NT2/D1 (cell line): ENCODE measurements at regions not wholly inside any gene's neighbourhood (a gene's known extent, or its start where the extent isn't known, plus 50 kb on each side); places are given as distances from the start of the nearest gene placed in this dataset.

Experiments used
- DNase-seq: peaks from one replicate; pipeline ENCODE4 v3.0.0-alpha.2; 2011; ENCODE audit warnings: low read depth, low spot score
- H3K27me3 ChIP-seq: 2 replicates; pipeline ENCODE4 v1.6.0; 2011; ENCODE audit warnings: mild to moderate bottlenecking; ENCODE audit not compliant: insufficient read length, insufficient read depth
- H3K36me3 ChIP-seq: 2 replicates; pipeline ENCODE4 v1.6.1; 2011; ENCODE audit warnings: mild to moderate bottlenecking, low read length, mixed read lengths; ENCODE audit not compliant: insufficient read depth, insufficient read length
- H3K4me1 ChIP-seq: 2 replicates; pipeline ENCODE4 v1.5.1; 2011; ENCODE audit not compliant: insufficient read depth, insufficient read length
- H3K4me3 ChIP-seq: 2 replicates; pipeline ENCODE4 v1.5.1; 2011; ENCODE audit warnings: low read depth; ENCODE audit not compliant: insufficient read length
- H3K9ac ChIP-seq: 2 replicates; pipeline ENCODE4 v1.6.0; 2011; ENCODE audit warnings: low read depth; ENCODE audit not compliant: insufficient read length
- H3K9me3 ChIP-seq: 2 replicates; pipeline ENCODE4 v1.5.1; 2011; ENCODE audit warnings: mild to moderate bottlenecking, low read length; ENCODE audit not compliant: insufficient read depth
- SUZ12 ChIP-seq: IDR thresholded peaks from 2 replicates; pipeline ENCODE4 v1.6.1; 2011; ENCODE audit not compliant: insufficient read length, insufficient read depth; ENCODE audit errors: extremely low read depth
- YY1 ChIP-seq: IDR thresholded peaks from 2 replicates; pipeline ENCODE4 v1.6.1; 2011; ENCODE audit not compliant: insufficient read length, insufficient read depth
- ZNF274 ChIP-seq: IDR thresholded peaks from 2 replicates; pipeline ENCODE4 v1.6.1; 2011; ENCODE audit warnings: mild to moderate bottlenecking, low read depth, low read length

GRCh38 chr7:124552217-124552616 lies 213.4 kb downstream of the GPR37 start:
- no peak for DNase-seq
- no peak overlapping the region for H3K4me3 ChIP-seq

GRCh38 chr7:124550036-124550435 lies 215.6 kb downstream of the GPR37 start:
- H3K27me3 ChIP-seq = no peaks in the 10 kb centered on the region
- H3K9ac ChIP-seq = no peak overlapping the region
- no peaks in the 10 kb centered on the region for H3K4me1 ChIP-seq
- no peaks in the 10 kb centered on the region for H3K36me3 ChIP-seq
- DNase-seq = no peak
- TF ChIP-seq ZNF274 (no peak), SUZ12 (no peak), YY1 (no peak)
- H3K4me3 ChIP-seq = no peak overlapping the region
- no peaks in the 10 kb centered on the region for H3K9me3 ChIP-seq

More at GRCh38 chr7:124552217-124552616, 213.4 kb downstream of the GPR37 start:
- Histone ChIP-seq H3K9ac (no peak overlapping the region), H3K9me3 (no peaks in the 10 kb centered on the region), H3K4me1 (no peaks in the 10 kb centered on the region), H3K27me3 (no peaks in the 10 kb centered on the region), H3K36me3 (no peaks in the 10 kb centered on the region)
- TF ChIP-seq SUZ12 (no peak), YY1 (no peak), ZNF274 (no peak)

- TF ChIP-seq SUZ12 = no peak
- no peak for TF ChIP-seq ZNF274
- no peak for TF ChIP-seq YY1
- no peaks in the 10 kb centered on the region for H3K9me3 ChIP-seq
- no peak overlapping the region for H3K4me3 ChIP-seq
- no peaks in the 10 kb centered on the region for H3K4me1 ChIP-seq
- H3K9ac ChIP-seq = no peak overlapping the region
- DNase-seq = no peak
- no peaks in the 10 kb centered on the region for H3K27me3 ChIP-seq
- H3K36me3 ChIP-seq = no peaks in the 10 kb centered on the region
Observed at GRCh38 chr7:124542476-124542875, 223.1 kb downstream of the GPR37 start.

GRCh38 chr7:124536156-124536762 lies 229.3 kb downstream of the GPR37 start:
- H3K4me3 ChIP-seq = no peak overlapping the region
- DNase-seq = no peak
- no peaks in the 10 kb centered on the region for H3K9me3 ChIP-seq
- no peaks in the 10 kb centered on the region for H3K27me3 ChIP-seq
- TF ChIP-seq ZNF274 (no peak), YY1 (no peak), SUZ12 (no peak)
- H3K9ac ChIP-seq = no peak overlapping the region
- H3K36me3 ChIP-seq = no peaks in the 10 kb centered on the region
- H3K4me1 ChIP-seq = no peaks in the 10 kb centered on the region

- Histone ChIP-seq H3K9me3 (peaks cover 7% of the 10 kb centered on the region; the same call in 1 of the 2 replicates), H3K4me1 (no peaks in the 10 kb centered on the region), H3K27me3 (no peaks in the 10 kb centered on the region), H3K4me3 (no peak overlapping the region), H3K36me3 (no peaks in the 10 kb centered on the region), H3K9ac (no peak overlapping the region)
- no peak for DNase-seq
- TF ChIP-seq SUZ12 = no peak
- TF ChIP-seq YY1 = no peak
Observed at GRCh38 chr7:124532166-124532565, 233.4 kb downstream of the GPR37 start.

- no peak for DNase-seq
- Histone ChIP-seq H3K36me3 (no peaks in the 10 kb centered on the region), H3K27me3 (no peaks in the 10 kb centered on the region), H3K4me3 (no peak overlapping the region), H3K9ac (no peak overlapping the region), H3K4me1 (no peaks in the 10 kb centered on the region), H3K9me3 (no peaks in the 10 kb centered on the region; the same call in 1 of the 2 replicates)
- no peak for TF ChIP-seq ZNF274
- no peak for TF ChIP-seq YY1
- no peak for TF ChIP-seq SUZ12
Observed at GRCh38 chr7:124516911-124517310, 248.7 kb downstream of the GPR37 start.

- H3K36me3 ChIP-seq = no peaks in the 10 kb centered on the region
- no peak overlapping the region for H3K4me3 ChIP-seq
- no peak overlapping the region for H3K9ac ChIP-seq
- DNase-seq = no peak
- TF ChIP-seq YY1 (no peak), SUZ12 (no peak), ZNF274 (no peak)
- H3K4me1 ChIP-seq = no peaks in the 10 kb centered on the region
- H3K27me3 ChIP-seq = no peaks in the 10 kb centered on the region
- H3K9me3 ChIP-seq = no peaks in the 10 kb centered on the region; the same call in 1 of the 2 replicates
Observed at GRCh38 chr7:124515106-124515830, 250.3 kb downstream of the GPR37 start.
